ENCODE measurements at regions not wholly inside any gene's neighbourhood (a gene's known extent, or its start where the extent isn't known, plus 50 kb on each side); places are given as distances from the start of the nearest gene placed in this dataset.

DNA sequence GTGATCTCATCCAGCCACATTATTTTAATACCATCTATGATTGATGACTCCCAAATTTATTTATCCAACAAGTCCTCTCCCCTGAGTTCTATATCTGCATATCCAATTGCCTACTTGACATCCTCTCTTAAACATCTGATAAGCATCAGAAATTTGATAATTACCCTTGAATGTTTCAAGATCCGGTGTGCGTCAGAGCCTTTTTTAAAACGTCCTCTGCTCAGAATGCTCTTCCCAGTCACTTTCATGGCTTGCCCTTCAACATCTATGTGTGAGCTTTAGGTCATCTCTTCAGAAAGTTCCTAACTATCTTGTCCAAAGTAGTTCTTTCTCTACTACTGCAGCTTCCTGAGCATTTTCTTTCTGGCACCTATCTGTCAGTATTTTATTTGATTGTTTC, 364.3 kb downstream of the PLPP3 start:
- no peak for DNase-seq

- no peak for DNase-seq
Measured at GRCh38 chr1:56213068-56213467, 366.3 kb downstream of the PLPP3 start.

- DNase-seq = no peak
Measured at GRCh38 chr1:56212143-56212542, 367.2 kb downstream of the PLPP3 start.

DNA sequence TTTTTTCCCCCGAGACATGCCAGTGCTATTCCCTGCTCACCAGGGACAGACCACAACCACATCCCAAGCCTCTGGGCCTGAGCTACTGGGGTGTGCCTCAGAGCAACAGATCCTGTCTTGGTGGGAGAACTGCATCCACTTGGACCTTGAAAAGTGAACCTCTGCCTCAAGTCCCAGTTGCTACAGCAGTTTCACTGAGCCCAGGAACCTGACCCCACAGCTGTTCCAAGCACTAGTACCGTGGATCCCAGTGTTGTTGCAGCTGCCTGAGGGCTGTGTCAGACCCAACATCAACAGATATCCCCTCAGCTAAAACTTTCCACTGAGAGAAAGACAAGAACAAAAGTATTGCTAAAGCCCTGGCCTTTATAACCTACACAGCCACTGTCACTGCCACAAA, 373.0 kb downstream of the PLPP3 start:
- DNase-seq = no peak

DNA sequence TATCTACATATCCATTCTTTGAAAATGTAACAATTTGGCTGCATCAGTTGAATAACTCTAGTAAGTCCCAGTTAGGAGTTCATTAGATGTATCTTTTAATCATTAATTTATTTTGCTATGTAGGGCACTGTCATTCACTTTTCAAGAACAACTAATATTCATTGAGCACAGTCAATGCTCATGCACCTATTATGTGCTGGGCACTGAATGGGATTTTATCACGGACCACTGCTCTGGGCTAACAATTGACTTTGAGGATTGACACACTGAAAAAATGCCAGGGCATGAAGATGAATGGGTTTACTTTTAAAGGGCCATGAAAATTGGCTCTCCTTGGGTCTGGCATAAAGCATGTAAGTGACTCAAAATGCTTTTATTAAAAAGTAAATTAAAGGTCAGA, 375.2 kb downstream of the PLPP3 start:
- DNase-seq = no peak

DNA sequence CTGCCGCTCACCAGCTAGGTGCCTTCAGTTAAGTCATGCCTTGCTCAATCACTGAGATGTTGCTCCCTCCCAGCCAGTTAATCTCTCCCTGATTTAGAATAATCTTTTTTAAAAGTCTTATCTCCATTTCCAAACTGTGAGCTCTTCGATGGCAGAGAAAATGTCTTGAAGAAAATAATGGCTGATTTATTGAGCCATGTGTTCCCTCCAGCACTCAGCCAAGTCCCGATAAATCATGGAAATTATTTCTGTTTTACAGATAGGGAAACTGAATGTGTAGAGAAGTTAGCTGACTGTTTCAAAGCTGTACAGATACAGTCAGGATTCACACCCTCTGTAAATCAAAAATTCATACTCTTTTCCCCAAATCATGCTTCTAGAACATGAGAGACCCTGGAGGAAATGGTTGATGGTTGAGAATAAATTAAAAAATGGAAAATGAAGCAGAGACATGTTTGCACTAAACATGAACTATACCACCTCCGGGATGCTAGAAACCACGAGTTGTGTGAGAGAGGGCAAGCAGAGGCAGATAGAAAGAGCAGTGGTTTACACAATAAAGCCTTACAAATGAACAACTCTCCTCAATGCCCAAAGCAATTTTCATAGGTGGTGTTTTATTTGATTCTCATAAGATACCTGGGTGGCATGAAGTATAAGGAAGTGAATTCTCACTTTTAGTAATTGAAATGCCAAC, 376.4 kb downstream of the PLPP3 start:
- no peak for DNase-seq

DNA sequence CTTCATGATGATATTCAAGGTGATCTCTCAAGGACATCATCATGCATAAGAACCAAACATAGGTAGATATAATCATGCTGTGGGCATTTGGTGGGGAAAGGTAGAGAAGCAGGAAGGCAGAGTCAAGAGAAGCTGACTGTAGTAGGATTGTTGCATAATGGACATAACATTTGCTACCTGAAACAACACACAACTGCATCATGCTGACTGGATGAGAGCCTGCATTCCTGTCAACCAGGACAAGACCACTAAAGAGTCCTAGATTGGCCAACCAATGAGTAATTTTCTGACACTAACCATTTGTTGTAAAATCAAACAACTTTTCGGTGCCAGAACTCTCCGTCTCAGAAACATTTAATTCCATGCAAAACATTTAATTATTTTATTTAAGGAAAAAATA, 377.2 kb downstream of the PLPP3 start:
- no peak for DNase-seq

DNA sequence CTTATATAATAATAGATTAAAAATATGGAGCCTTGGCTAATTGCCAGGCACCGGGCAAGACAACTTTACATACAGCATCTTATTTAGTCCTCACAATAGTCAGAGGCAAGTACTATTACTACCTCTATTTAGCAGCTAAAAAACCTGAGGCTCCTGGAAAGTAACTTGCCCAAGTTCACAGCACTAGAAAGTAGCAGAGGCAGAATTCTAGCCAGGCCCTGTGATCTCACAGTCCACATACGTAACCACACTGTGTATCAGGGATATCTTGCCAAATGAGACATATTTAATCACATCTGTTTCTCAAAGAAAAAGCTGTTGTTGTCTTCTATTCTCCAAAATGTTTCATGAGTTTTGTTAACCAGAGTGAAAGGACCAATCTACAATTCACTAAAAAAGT, 378.5 kb downstream of the PLPP3 start:
- no peak for DNase-seq

GRCh38 chr1:56200442-56200841, 378.9 kb downstream of the PLPP3 start:
- DNase-seq = peak; percentile 71

DNA sequence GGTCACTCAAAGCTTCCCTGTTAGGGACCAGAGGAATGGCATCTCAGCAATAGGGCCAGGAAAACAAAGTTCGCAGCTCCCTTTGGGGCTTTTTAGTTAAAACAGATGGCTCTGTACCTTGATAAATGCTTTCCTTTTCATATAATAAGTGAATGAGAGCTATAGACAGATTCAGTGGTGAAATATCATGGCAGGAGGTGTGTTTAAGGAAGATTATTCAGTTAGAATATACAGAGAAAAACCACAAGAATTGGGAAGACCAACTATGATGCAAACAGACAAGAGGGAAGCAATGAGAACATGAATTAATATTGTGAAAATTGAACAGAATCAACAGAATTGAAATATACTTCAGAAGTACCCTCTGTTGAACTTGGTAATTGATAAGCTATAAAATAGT, 379.4 kb downstream of the PLPP3 start:
- DNase-seq = no peak

DNA sequence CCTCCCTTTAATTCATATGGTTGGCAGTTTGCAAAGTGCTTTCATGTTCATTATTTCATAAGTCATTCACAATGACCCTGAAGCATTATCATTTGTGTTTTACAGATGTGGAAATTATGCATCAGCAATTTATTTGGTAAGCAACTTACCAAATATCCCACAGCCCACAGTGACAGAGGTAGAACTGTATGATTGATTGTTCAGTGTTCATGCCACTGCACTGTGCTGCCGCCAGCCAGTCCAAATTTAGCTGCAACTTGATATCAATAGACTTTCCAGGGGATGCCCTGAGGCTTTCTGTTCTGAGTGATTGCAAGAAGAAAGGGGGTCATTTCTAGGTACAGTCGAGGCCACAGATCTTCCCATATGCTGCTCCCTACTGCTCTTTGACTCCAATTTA, 380.3 kb downstream of the PLPP3 start:
- DNase-seq = no peak

DNA sequence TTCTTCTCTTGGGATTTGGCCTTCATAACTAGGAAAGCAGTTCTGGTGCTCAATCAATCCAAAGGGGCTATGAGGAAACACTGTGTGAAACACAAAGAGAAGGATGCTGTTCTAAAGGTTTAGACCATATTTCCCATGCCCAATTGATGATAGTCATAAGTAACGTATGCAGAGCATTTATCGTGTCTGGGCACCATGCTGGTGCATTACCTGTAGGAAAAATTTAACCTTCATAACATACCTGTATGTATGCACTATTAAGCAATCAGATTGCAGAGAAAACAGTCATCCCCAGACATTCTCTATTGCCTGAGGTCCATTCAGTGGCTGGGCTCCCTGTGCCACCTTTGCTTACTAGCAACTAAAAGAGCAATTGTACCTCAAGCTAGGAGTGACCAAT, 381.4 kb downstream of the PLPP3 start:
- no peak for DNase-seq

- no peak for DNase-seq
Measured at GRCh38 chr1:56196839-56197238, 382.5 kb downstream of the PLPP3 start.

- DNase-seq = no peak
Measured at GRCh38 chr1:56194701-56195300, 384.6 kb downstream of the PLPP3 start.

DNA sequence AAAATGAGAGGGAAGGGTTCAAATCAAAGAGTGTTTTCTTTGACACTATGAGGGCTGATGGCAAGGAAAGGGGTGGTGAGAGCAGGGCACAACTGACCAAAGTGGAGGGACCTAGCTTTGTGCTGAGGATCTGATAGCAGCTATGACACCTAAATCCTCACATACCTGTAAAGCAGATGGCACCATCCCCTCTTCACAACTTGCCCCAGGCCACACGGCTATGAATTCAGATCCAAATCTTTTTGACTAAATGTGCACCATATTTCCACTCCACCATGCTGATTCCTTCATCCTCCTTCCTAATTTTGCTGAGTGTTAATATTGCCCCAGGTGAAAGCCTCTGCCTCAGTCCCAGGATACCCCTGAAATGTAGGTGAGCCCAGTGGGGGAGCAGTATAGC, 385.7 kb downstream of the PLPP3 start:
- no peak for DNase-seq

DNA sequence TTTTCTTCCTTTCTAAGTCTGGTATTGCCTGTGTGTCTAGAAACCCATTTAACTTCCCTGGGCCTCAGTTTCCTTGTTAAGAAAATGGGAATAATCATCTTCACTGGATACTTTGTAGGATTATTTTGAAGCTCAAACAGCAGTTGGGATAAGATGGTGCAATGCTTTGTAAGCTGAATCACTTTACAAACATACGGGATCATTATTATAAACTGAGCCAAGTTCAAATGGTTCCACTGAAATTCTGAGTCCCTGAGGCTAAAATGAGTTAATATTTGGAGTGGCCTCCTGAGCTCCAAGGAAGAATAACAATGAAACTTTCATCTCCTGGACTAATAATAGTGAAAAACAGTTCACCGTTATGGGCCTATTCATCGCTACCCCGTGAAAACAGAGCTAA, 388.0 kb downstream of the PLPP3 start:
- no peak for DNase-seq

- DNase-seq = no peak
Measured at GRCh38 chr1:56190806-56191365, 388.5 kb downstream of the PLPP3 start.

GRCh38 chr1:56189946-56190805, 389.2 kb downstream of the PLPP3 start:
- DNase-seq = no peak

- no peak for DNase-seq
Measured at GRCh38 chr1:56189454-56189853, 389.9 kb downstream of the PLPP3 start.

DNA sequence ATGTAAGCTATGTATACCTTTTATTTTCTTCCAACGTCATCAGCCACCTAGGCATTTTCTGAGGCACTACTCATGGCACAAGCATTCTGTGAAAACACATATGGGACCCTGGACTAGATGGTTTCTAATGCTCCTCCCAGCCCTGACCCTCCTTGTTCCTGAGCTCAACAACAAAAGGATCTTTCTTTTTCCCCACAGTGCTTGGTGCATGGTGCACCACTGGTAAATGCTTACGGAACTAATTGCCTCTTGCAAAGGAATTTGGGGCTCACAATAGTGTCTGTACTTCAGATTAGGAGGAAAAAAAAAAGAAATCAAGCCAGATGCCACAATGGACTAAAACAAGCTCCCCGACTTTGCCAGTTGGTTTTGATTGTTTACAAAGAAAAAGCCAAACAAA, 390.5 kb downstream of the PLPP3 start:
- DNase-seq = no peak

DNA sequence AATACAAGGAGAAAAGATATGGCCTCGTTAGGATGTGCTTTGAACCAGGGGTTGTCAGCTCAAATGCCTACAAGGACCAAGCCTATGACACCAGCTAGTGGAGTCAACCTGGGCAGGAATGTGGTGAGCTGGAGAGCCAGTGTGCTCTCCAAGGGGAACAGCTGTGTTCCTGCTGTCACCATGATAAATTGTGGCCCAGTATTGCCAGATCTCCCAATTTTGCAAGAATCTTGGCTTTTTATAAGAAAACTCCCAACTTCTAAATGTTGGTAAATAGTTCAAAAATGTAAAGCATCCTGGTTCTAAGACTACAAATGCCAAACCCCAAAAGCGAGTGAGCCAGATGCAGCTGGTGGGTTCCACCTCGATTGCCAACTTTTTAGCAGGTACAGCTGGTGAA, 391.1 kb downstream of the PLPP3 start:
- no peak for DNase-seq

DNA sequence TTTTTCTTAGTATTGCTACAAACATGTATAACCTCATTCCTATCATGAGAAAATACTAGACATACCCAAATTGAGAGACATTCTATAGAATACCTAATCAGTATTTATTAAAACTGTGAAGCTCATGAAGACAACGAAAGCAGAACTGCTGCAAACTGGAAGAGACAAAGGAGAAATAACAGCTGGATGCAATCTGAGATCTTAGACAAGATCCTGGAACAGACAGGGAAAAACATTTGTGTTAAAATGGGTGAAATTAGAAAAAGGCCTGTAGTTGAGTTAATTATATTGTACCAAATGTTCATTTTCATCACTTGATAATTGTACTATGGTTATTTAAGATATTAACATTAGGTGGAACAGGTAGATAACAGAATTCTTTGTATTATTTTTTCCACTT, 392.0 kb downstream of the PLPP3 start:
- DNase-seq = no peak

GRCh38 chr1:56185493-56185892, 393.9 kb downstream of the PLPP3 start:
- no peak for DNase-seq

DNA sequence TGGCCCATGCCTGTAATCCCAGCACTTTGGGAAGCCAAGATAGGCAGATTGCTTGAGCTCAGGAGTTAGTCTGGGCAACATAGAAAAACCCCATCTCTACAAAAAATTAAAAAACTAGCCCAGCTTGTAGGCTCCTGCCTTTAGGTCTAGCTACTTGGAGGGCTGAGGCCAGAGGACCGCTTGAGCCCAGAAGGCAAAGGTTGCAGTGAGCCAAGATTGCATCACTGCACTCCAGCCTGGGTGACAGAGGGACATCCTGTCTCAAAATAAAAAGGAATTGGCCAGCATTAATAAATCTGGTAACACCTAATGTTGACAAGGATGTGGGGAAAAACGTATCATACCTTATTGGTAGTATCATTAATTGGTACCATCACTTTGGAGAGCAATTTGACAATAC, 396.2 kb downstream of the PLPP3 start:
- DNase-seq = no peak
